Fibroblast of mammary gland (primary cell): ENCODE measurements at regions not wholly inside any gene's neighbourhood (a gene's known extent, or its start where the extent isn't known, plus 50 kb on each side); places are given as distances from the start of the nearest gene placed in this dataset.
"Not testable (repeated sequence)": the region's sequence is repeated elsewhere in the genome, so short reads cannot be mapped to it uniquely, and the experiment has no call there.

Experiments used
- DNase-seq: peaks from one replicate; pipeline ENCODE4 v3.0.0-alpha.2; 2010; ENCODE audit warnings: low read depth
- H3K4me3 ChIP-seq: 2 replicates; pipeline ENCODE4 v1.5.1; 2011; ENCODE audit warnings: low read depth, mild to moderate bottlenecking, low read length, moderate library complexity; ENCODE audit not compliant: control insufficient read depth
- CTCF ChIP-seq: conservative IDR thresholded peaks from 2 replicates; pipeline ENCODE4 v1.5.1; 2011; ENCODE audit warnings: low read depth, low read length, inconsistent platforms; ENCODE audit not compliant: control insufficient read depth, insufficient read depth

- no peak overlapping the region for H3K4me3 ChIP-seq
- TF ChIP-seq CTCF = no peak
- DNase-seq = no peak
Observed at GRCh38 chrX:112235547-112235946, 153.0 kb upstream of the TRPC5 start.

- H3K4me3 ChIP-seq = no peak overlapping the region
- no peak for DNase-seq
- no peak for TF ChIP-seq CTCF
Observed at GRCh38 chrX:112233164-112233563, 150.6 kb upstream of the TRPC5 start.

GRCh38 chrX:112226795-112227194 is 144.2 kb upstream of the TRPC5 start:
- H3K4me3 ChIP-seq, DNase-seq: not testable (repeated sequence)

- H3K4me3 ChIP-seq = no peak overlapping the region
- TF ChIP-seq CTCF = no peak
- no peak for DNase-seq
Observed at GRCh38 chrX:112223391-112223790, 140.8 kb upstream of the TRPC5 start.

GRCh38 chrX:112218388-112218787 is 135.8 kb upstream of the TRPC5 start:
- no peak for TF ChIP-seq CTCF
- no peak overlapping the region for H3K4me3 ChIP-seq
- no peak for DNase-seq

GRCh38 chrX:112211459-112211858 is 128.9 kb upstream of the TRPC5 start:
- H3K4me3 ChIP-seq = no peak overlapping the region
- no peak for DNase-seq
- no peak for TF ChIP-seq CTCF

GRCh38 chrX:112197840-112198239 is 115.3 kb upstream of the TRPC5 start:
- H3K4me3 ChIP-seq = no peak overlapping the region
- DNase-seq = no peak
- TF ChIP-seq CTCF = no peak

- no peak for DNase-seq
- H3K4me3 ChIP-seq = no peak overlapping the region
- TF ChIP-seq CTCF = no peak
Observed at GRCh38 chrX:112190646-112191045, 108.1 kb upstream of the TRPC5 start.

- not testable (repeated sequence) for DNase-seq, H3K4me3 ChIP-seq
Observed at GRCh38 chrX:112181361-112181760, 98.8 kb upstream of the TRPC5 start.
